ENCODE measurements at regions not wholly inside any gene's neighbourhood (a gene's known extent, or its start where the extent isn't known, plus 50 kb on each side); places are given as distances from the start of the nearest gene placed in this dataset.

- intact Hi-C loops (cut with DNase I): no loop called here
- Histone ChIP-seq H3K27me3 (ENCODE audit: control insufficient read depth, insufficient read depth) (no peaks in the 10 kb centered on the region), H3K4me3 (ENCODE audit: low read length) (no peak overlapping the region), H3K4me1 (ENCODE audit: control insufficient read depth, insufficient read depth, low read length) (no peaks in the 10 kb centered on the region), H3K9me3 (ENCODE audit: control insufficient read depth, low read length) (no peaks in the 10 kb centered on the region), H3K27ac (ENCODE audit: low read length) (no peak overlapping the region)
- DNase-seq: no peak
- ATAC-seq: no peak
- 91% methylated on average over 5 of the region's 5 CpGs for WGBS
Measured at GRCh38 chr5:67509402-67510186, 313.0 kb upstream of the CD180 start.

- intact Hi-C loops (cut with DNase I): no loop called here
- H3K4me1 ChIP-seq (ENCODE audit: control insufficient read depth, insufficient read depth, low read length): no peaks in the 10 kb centered on the region
- no peaks in the 10 kb centered on the region for H3K9me3 ChIP-seq (ENCODE audit: control insufficient read depth, low read length)
- no peaks in the 10 kb centered on the region for H3K27me3 ChIP-seq (ENCODE audit: control insufficient read depth, insufficient read depth)
- DNase-seq (no peak), ATAC-seq (no peak)
- WGBS: 75% methylated on average over 2 of the region's 2 CpGs
- H3K27ac ChIP-seq (ENCODE audit: low read length): no peak overlapping the region
- H3K4me3 ChIP-seq (ENCODE audit: low read length): no peak overlapping the region
Measured at GRCh38 chr5:67506241-67506640, 309.6 kb upstream of the CD180 start.

- Histone ChIP-seq H3K4me3 (ENCODE audit: low read length) (no peak overlapping the region), H3K9me3 (ENCODE audit: control insufficient read depth, low read length) (no peaks in the 10 kb centered on the region), H3K27ac (ENCODE audit: low read length) (no peak overlapping the region), H3K4me1 (ENCODE audit: control insufficient read depth, insufficient read depth, low read length) (no peaks in the 10 kb centered on the region), H3K27me3 (ENCODE audit: control insufficient read depth, insufficient read depth) (no peaks in the 10 kb centered on the region)
- intact Hi-C loops (cut with DNase I): no loop called here
- DNase-seq (no peak), ATAC-seq (no peak)
- 93% methylated on average over 1 of the region's 1 CpG for WGBS
Measured at GRCh38 chr5:67502951-67503350, 306.4 kb upstream of the CD180 start.

- no peaks in the 10 kb centered on the region for H3K4me1 ChIP-seq (ENCODE audit: control insufficient read depth, insufficient read depth, low read length)
- no peak for ATAC-seq
- WGBS: 85% methylated on average over 1 of the region's 1 CpG
Measured at GRCh38 chr5:67496051-67496450, 299.5 kb upstream of the CD180 start.

GRCh38 chr5:67495072-67495471, 298.5 kb upstream of the CD180 start:
- no peaks in the 10 kb centered on the region for H3K9me3 ChIP-seq (ENCODE audit: control insufficient read depth, low read length)
- no peaks in the 10 kb centered on the region for H3K4me1 ChIP-seq (ENCODE audit: control insufficient read depth, insufficient read depth, low read length)
- WGBS: 82% methylated on average over 3 of the region's 3 CpGs
- H3K4me3 ChIP-seq (ENCODE audit: low read length): no peak overlapping the region
- no peaks in the 10 kb centered on the region for H3K27me3 ChIP-seq (ENCODE audit: control insufficient read depth, insufficient read depth)
- no peak for ATAC-seq
- intact Hi-C loops (cut with DNase I): no loop called here
- DNase-seq: no peak
- no peak overlapping the region for H3K27ac ChIP-seq (ENCODE audit: low read length)

More at GRCh38 chr5:67496051-67496450, 299.5 kb upstream of the CD180 start:
- intact Hi-C loops (cut with DNase I): no loop called here
- H3K27me3 ChIP-seq (ENCODE audit: control insufficient read depth, insufficient read depth): no peaks in the 10 kb centered on the region
- H3K9me3 ChIP-seq (ENCODE audit: control insufficient read depth, low read length): no peaks in the 10 kb centered on the region
- DNase-seq: no peak
- no peak overlapping the region for H3K27ac ChIP-seq (ENCODE audit: low read length)
- H3K4me3 ChIP-seq (ENCODE audit: low read length): no peak overlapping the region

- DNase-seq: peak; percentile 32 to 84 (median 70)
- Histone ChIP-seq H3K4me3 (ENCODE audit: low read length) (no peak overlapping the region), H3K27me3 (ENCODE audit: control insufficient read depth, insufficient read depth) (no peaks in the 10 kb centered on the region), H3K27ac (ENCODE audit: low read length) (no peak overlapping the region), H3K4me1 (ENCODE audit: control insufficient read depth, insufficient read depth, low read length) (no peaks in the 10 kb centered on the region), H3K9me3 (ENCODE audit: control insufficient read depth, low read length) (no peaks in the 10 kb centered on the region)
- intact Hi-C loops (cut with DNase I): no loop called here
- WGBS: 79% methylated on average over 14 of the region's 14 CpGs
- ATAC-seq: peak; percentile 44 to 73
Measured at GRCh38 chr5:67494186-67494855, 297.7 kb upstream of the CD180 start.

GRCh38 chr5:67493676-67494075, 297.1 kb upstream of the CD180 start:
- Histone ChIP-seq H3K9me3 (ENCODE audit: control insufficient read depth, low read length) (no peaks in the 10 kb centered on the region), H3K4me1 (ENCODE audit: control insufficient read depth, insufficient read depth, low read length) (no peaks in the 10 kb centered on the region), H3K27ac (ENCODE audit: low read length) (no peak overlapping the region), H3K27me3 (ENCODE audit: control insufficient read depth, insufficient read depth) (no peaks in the 10 kb centered on the region), H3K4me3 (ENCODE audit: low read length) (no peak overlapping the region)
- intact Hi-C loops (cut with DNase I): no loop called here
- ATAC-seq (peak; percentile 80 to 91), DNase-seq (peak; percentile 29 to 71 (median 58))
- 75% methylated on average over 2 of the region's 2 CpGs for WGBS

- intact Hi-C loops (cut with DNase I): no loop called here
- DNase-seq (no peak), ATAC-seq (no peak)
- Histone ChIP-seq H3K4me1 (ENCODE audit: control insufficient read depth, insufficient read depth, low read length) (no peaks in the 10 kb centered on the region), H3K27ac (ENCODE audit: low read length) (no peak overlapping the region), H3K9me3 (ENCODE audit: control insufficient read depth, low read length) (no peaks in the 10 kb centered on the region), H3K27me3 (ENCODE audit: control insufficient read depth, insufficient read depth) (no peaks in the 10 kb centered on the region), H3K4me3 (ENCODE audit: low read length) (no peak overlapping the region)
- 76% methylated on average over 8 of the region's 8 CpGs for WGBS
Measured at GRCh38 chr5:67490543-67491321, 294.1 kb upstream of the CD180 start.

- H3K4me1 ChIP-seq (ENCODE audit: control insufficient read depth, insufficient read depth, low read length): no peaks in the 10 kb centered on the region
- intact Hi-C loops (cut with DNase I): no loop called here
- H3K27me3 ChIP-seq (ENCODE audit: control insufficient read depth, insufficient read depth): no peaks in the 10 kb centered on the region
- no peak overlapping the region for H3K4me3 ChIP-seq (ENCODE audit: low read length)
- H3K27ac ChIP-seq (ENCODE audit: low read length): no peak overlapping the region
- DNase-seq (no peak), ATAC-seq (no peak)
- 82% methylated on average over 4 of the region's 4 CpGs for WGBS
- H3K9me3 ChIP-seq (ENCODE audit: control insufficient read depth, low read length): no peaks in the 10 kb centered on the region
Measured at GRCh38 chr5:67488885-67489284, 292.3 kb upstream of the CD180 start.

GRCh38 chr5:67487862-67488261, 291.3 kb upstream of the CD180 start:
- Histone ChIP-seq H3K27me3 (ENCODE audit: control insufficient read depth, insufficient read depth) (no peaks in the 10 kb centered on the region), H3K4me1 (ENCODE audit: control insufficient read depth, insufficient read depth, low read length) (no peaks in the 10 kb centered on the region), H3K27ac (ENCODE audit: low read length) (no peak overlapping the region), H3K4me3 (ENCODE audit: low read length) (no peak overlapping the region), H3K9me3 (ENCODE audit: control insufficient read depth, low read length) (no peaks in the 10 kb centered on the region)
- ATAC-seq: no peak
- intact Hi-C loops (cut with DNase I): no loop called here
- no peak for DNase-seq
- 82% methylated on average over 4 of the region's 4 CpGs for WGBS

- intact Hi-C loops (cut with DNase I): no loop called here
- 86% methylated on average over 2 of the region's 2 CpGs for WGBS
Measured at GRCh38 chr5:67483453-67484030, 286.9 kb upstream of the CD180 start.

More at GRCh38 chr5:67483453-67484030, 286.9 kb upstream of the CD180 start:
- Histone ChIP-seq H3K27ac (ENCODE audit: low read length) (no peak overlapping the region), H3K9me3 (ENCODE audit: control insufficient read depth, low read length) (no peaks in the 10 kb centered on the region), H3K27me3 (ENCODE audit: control insufficient read depth, insufficient read depth) (no peaks in the 10 kb centered on the region), H3K4me1 (ENCODE audit: control insufficient read depth, insufficient read depth, low read length) (no peaks in the 10 kb centered on the region), H3K4me3 (ENCODE audit: low read length) (no peak overlapping the region)
- no peak for DNase-seq
- ATAC-seq: no peak

Measured in right cardiac atrium (tissue), 5 donors.